Mucosa of descending colon (tissue), 3 donors: ENCODE measurements at regions not wholly inside any gene's neighbourhood (a gene's known extent, or its start where the extent isn't known, plus 50 kb on each side); places are given as distances from the start of the nearest gene placed in this dataset.

Experiments used
- ATAC-seq: fragments of 200-7000 bp; cut with Tn5 transposase; one replicate; pipeline ENCODE4 v1.9.1; 2020; ENCODE audit warnings: mild to moderate bottlenecking, moderate library complexity
- DNase-seq, 3 donors: peaks; one replicate each; pipeline ENCODE4 v3.0.0-alpha.2; 2020
- H3K36me3 ChIP-seq: fragments of 200-600 bp; one replicate; pipeline ENCODE4 v1.8.0; 2021; ENCODE audit warnings: low read depth, mild to moderate bottlenecking
- H3K4me1 ChIP-seq: fragments of 200-600 bp; one replicate; pipeline ENCODE4 v1.8.0; 2021; ENCODE audit warnings: low read depth, mild to moderate bottlenecking
- H3K4me3 ChIP-seq: fragments of 200-600 bp; one replicate; pipeline ENCODE4 v1.8.0; 2021; ENCODE audit warnings: mild to moderate bottlenecking
- H3K9me3 ChIP-seq: fragments of 200-600 bp; one replicate; pipeline ENCODE4 v1.8.0; 2021; ENCODE audit warnings: mild to moderate bottlenecking
- CTCF ChIP-seq: fragments of 200-600 bp; IDR thresholded peaks from one replicate; pipeline ENCODE4 v1.8.0; 2022; ENCODE audit warnings: antibody characterized with exemption, mild to moderate bottlenecking
- intact Hi-C, 2 donors: fragments of 100-400 bp; cut with DNase I in 1 of 2; cut with micrococcal nuclease in 1 of 2; formaldehyde crosslinking; loops; one replicate each; pipeline versions ENCODE4 v1.11.0 to v1.11.1; 2022; cut with DNase I, micrococcal nuclease
- donor health status: DM: no; HTN: no; CAD: no; lungs with moderate emphysema.
- donor health status: DM: no; HTN: no; CAD: no.
- donor health status: DM: no; HTN: yes; CAD: no.

GRCh38 chr17:54836723-54837462, 63.8 kb upstream of the TOM1L1 start:
- ATAC-seq (no peak), DNase-seq (no peak)
- Histone ChIP-seq H3K9me3 (no peaks in the 10 kb centered on the region), H3K36me3 (no peaks in the 10 kb centered on the region), H3K4me1 (no peaks in the 10 kb centered on the region), H3K4me3 (no peak overlapping the region)
- intact Hi-C loops, result no loop called here
- no peak for TF ChIP-seq CTCF

GRCh38 chr17:54838651-54839421, 61.8 kb upstream of the TOM1L1 start:
- H3K36me3 ChIP-seq, result no peaks in the 10 kb centered on the region
- H3K4me1 ChIP-seq, result no peaks in the 10 kb centered on the region
- H3K4me3 ChIP-seq, result no peak overlapping the region
- no peak for TF ChIP-seq CTCF
- no peaks in the 10 kb centered on the region for H3K9me3 ChIP-seq
- DNase-seq (no peak), ATAC-seq (no peak)
- intact Hi-C loops, result no loop called here

- DNase-seq (no peak), ATAC-seq (no peak)
- Histone ChIP-seq H3K4me3 (no peak overlapping the region), H3K4me1 (no peaks in the 10 kb centered on the region), H3K36me3 (no peaks in the 10 kb centered on the region), H3K9me3 (no peaks in the 10 kb centered on the region)
- intact Hi-C loops, result no loop called here
- TF ChIP-seq CTCF, result no peak
Measured at GRCh38 chr17:54839447-54839846, 61.2 kb upstream of the TOM1L1 start.

GRCh38 chr17:54840885-54841591, 59.6 kb upstream of the TOM1L1 start:
- no peak for TF ChIP-seq CTCF
- no peak for ATAC-seq
- Histone ChIP-seq H3K4me3 (no peak overlapping the region), H3K4me1 (no peaks in the 10 kb centered on the region), H3K9me3 (no peaks in the 10 kb centered on the region), H3K36me3 (no peaks in the 10 kb centered on the region)
- no peak for DNase-seq
- intact Hi-C loops, result no loop called here

GRCh38 chr17:54841656-54842055, 59.0 kb upstream of the TOM1L1 start:
- Histone ChIP-seq H3K4me3 (no peak overlapping the region), H3K4me1 (no peaks in the 10 kb centered on the region), H3K9me3 (no peaks in the 10 kb centered on the region), H3K36me3 (no peaks in the 10 kb centered on the region)
- intact Hi-C loops, result no loop called here
- DNase-seq (no peak), ATAC-seq (no peak)
- no peak for TF ChIP-seq CTCF
